ENCODE measurements at regions not wholly inside any gene's neighbourhood (a gene's known extent, or its start where the extent isn't known, plus 50 kb on each side); places are given as distances from the start of the nearest gene placed in this dataset.

GRCh38 chr7:131657881-131658280 lies 101.5 kb upstream of the PODXL start:
- H2AFZ ChIP-seq (ENCODE audit: control insufficient read depth, low read length): no peak overlapping the region
- H4K20me1 ChIP-seq (ENCODE audit: control insufficient read depth, extremely low read depth, insufficient read depth, low read length): no peaks in the 10 kb centered on the region
- no peak for FAIRE-seq
- H3K79me2 ChIP-seq (ENCODE audit: control insufficient read depth, insufficient read depth, low read length): no peaks in the 10 kb centered on the region
- no peaks in the 10 kb centered on the region for H3K4me1 ChIP-seq (ENCODE audit: control insufficient read depth, extremely low read depth, insufficient read depth, low read length)
- H3K9ac ChIP-seq (ENCODE audit: control insufficient read depth, extremely low read depth, insufficient read depth, low read length): no peak overlapping the region
- H3K36me3 ChIP-seq (ENCODE audit: control insufficient read depth in 2 of 2, extremely low read depth in 1 of 2, insufficient read depth in 2 of 2, low read length in 2 of 2): no peaks in the 10 kb centered on the region
- H3K9me1 ChIP-seq (ENCODE audit: control insufficient read depth, extremely low read depth, insufficient read depth, low read length): no peaks in the 10 kb centered on the region
- H3K4me3 ChIP-seq (ENCODE audit: control insufficient read depth in 2 of 3, extremely low read depth in 1 of 3, insufficient read depth in 2 of 3, low read depth in 1 of 3, low read length in 3 of 3): no peak overlapping the region
- dilution Hi-C loops (cut with MboI; ENCODE audit: extremely low pct_ligation_motif_present, low sequenced_read_pairs): no loop called here
- H3K4me2 ChIP-seq (ENCODE audit: control insufficient read depth, extremely low read depth, insufficient read depth, low read depth, low read length): no peak overlapping the region
- peaks cover 8% of the 10 kb centered on the region for H3K27me3 ChIP-seq (ENCODE audit: control insufficient read depth, extremely low read depth, insufficient read depth, low read length)
- DNase-seq (ENCODE audit: low read depth, low spot score): no peak
- H3K9me3 ChIP-seq (ENCODE audit: control insufficient read depth, low read depth, low read length): no peaks in the 10 kb centered on the region
- TF ChIP-seq EZH2 (IDR thresholded peaks at IDR 0.05; ENCODE audit: low read length): no peak
- TF ChIP-seq CTCF (optimal IDR thresholded peaks at IDR 0.05 in 1 of 3, IDR thresholded peaks at IDR 0.05 in 1 of 3, conservative IDR thresholded peaks at IDR 0.05 in 1 of 3; ENCODE audit: extremely low read depth in 1 of 3, insufficient read depth in 2 of 3, low read length in 3 of 3): no peak
- no peak overlapping the region for H3K27ac ChIP-seq (ENCODE audit: control insufficient read depth, insufficient read depth, low read length)

- FAIRE-seq: no peak
- Histone ChIP-seq H3K9me3 (ENCODE audit: control insufficient read depth, low read depth, low read length) (no peaks in the 10 kb centered on the region), H3K27me3 (ENCODE audit: control insufficient read depth, extremely low read depth, insufficient read depth, low read length) (peaks cover 8% of the 10 kb centered on the region), H3K27ac (ENCODE audit: control insufficient read depth, insufficient read depth, low read length) (no peak overlapping the region), H2AFZ (ENCODE audit: control insufficient read depth, low read length) (no peak overlapping the region), H3K79me2 (ENCODE audit: control insufficient read depth, insufficient read depth, low read length) (no peaks in the 10 kb centered on the region), H3K4me3 (ENCODE audit: control insufficient read depth in 2 of 3, extremely low read depth in 1 of 3, insufficient read depth in 2 of 3, low read depth in 1 of 3, low read length in 3 of 3) (no peak overlapping the region), H3K4me2 (ENCODE audit: control insufficient read depth, extremely low read depth, insufficient read depth, low read depth, low read length) (no peak overlapping the region), H3K4me1 (ENCODE audit: control insufficient read depth, extremely low read depth, insufficient read depth, low read length) (no peaks in the 10 kb centered on the region), H3K9me1 (ENCODE audit: control insufficient read depth, extremely low read depth, insufficient read depth, low read length) (no peaks in the 10 kb centered on the region), H4K20me1 (ENCODE audit: control insufficient read depth, extremely low read depth, insufficient read depth, low read length) (no peaks in the 10 kb centered on the region), H3K36me3 (ENCODE audit: control insufficient read depth in 2 of 2, extremely low read depth in 1 of 2, insufficient read depth in 2 of 2, low read length in 2 of 2) (no peaks in the 10 kb centered on the region), H3K9ac (ENCODE audit: control insufficient read depth, extremely low read depth, insufficient read depth, low read length) (no peak overlapping the region)
- dilution Hi-C loops (cut with MboI; ENCODE audit: extremely low pct_ligation_motif_present, low sequenced_read_pairs): no loop called here
- no peak for DNase-seq (ENCODE audit: low read depth, low spot score)
- TF ChIP-seq CTCF (optimal IDR thresholded peaks at IDR 0.05 in 1 of 3, IDR thresholded peaks at IDR 0.05 in 1 of 3, conservative IDR thresholded peaks at IDR 0.05 in 1 of 3; ENCODE audit: extremely low read depth in 1 of 3, insufficient read depth in 2 of 3, low read length in 3 of 3) (no peak), EZH2 (IDR thresholded peaks at IDR 0.05; ENCODE audit: low read length) (no peak)
These were observed 100.7 kb upstream of the PODXL start for GRCh38 chr7:131656980-131657723.
